NCI-H2081 (cell line): ENCODE measurements at regions not wholly inside any gene's neighbourhood (a gene's known extent, or its start where the extent isn't known, plus 50 kb on each side); places are given as distances from the start of the nearest gene placed in this dataset.
"Not testable (repeated sequence)": the region's sequence is repeated elsewhere in the genome, so short reads cannot be mapped to it uniquely, and the experiment has no call there.

ENCODE experiments used
- DNase-seq, 2 experiments: peaks; one replicate each; lab custom pipeline; 2025; lab: John Stamatoyannopoulos, UW

GRCh38 chr19:30817965-30818567 is 445.9 kb downstream of the ZNF536 start:
- no peak for DNase-seq

- DNase-seq = no peak
Measured at GRCh38 chr19:30817197-30817596, 445.0 kb downstream of the ZNF536 start.

- no peak for DNase-seq
Measured at GRCh38 chr19:30815889-30816580, 443.9 kb downstream of the ZNF536 start.

- DNase-seq = no peak
Measured at GRCh38 chr19:30812099-30812678, 440.0 kb downstream of the ZNF536 start.

GRCh38 chr19:30811397-30812098 is 439.4 kb downstream of the ZNF536 start:
- DNase-seq = no peak

GRCh38 chr19:30810726-30811125 is 438.5 kb downstream of the ZNF536 start:
- DNase-seq = no peak

- no peak for DNase-seq
Measured at GRCh38 chr19:30807278-30807677, 435.1 kb downstream of the ZNF536 start.

- DNase-seq = no peak
Measured at GRCh38 chr19:30806311-30806710, 434.1 kb downstream of the ZNF536 start.

GRCh38 chr19:30804751-30805150 is 432.6 kb downstream of the ZNF536 start:
- DNase-seq = no peak

- not testable (repeated sequence) for DNase-seq
Measured at GRCh38 chr19:30804333-30804732, 432.1 kb downstream of the ZNF536 start.

GRCh38 chr19:30802424-30803013 is 430.3 kb downstream of the ZNF536 start:
- DNase-seq = no peak

- DNase-seq = no peak
Measured at GRCh38 chr19:30799865-30800755, 427.9 kb downstream of the ZNF536 start.

GRCh38 chr19:30795727-30796126 is 423.5 kb downstream of the ZNF536 start:
- DNase-seq = no peak

GRCh38 chr19:30792561-30793505 is 420.6 kb downstream of the ZNF536 start:
- no peak for DNase-seq

GRCh38 chr19:30791088-30791487 is 418.9 kb downstream of the ZNF536 start:
- DNase-seq = no peak

- no peak for DNase-seq
Measured at GRCh38 chr19:30790056-30790680, 418.0 kb downstream of the ZNF536 start.

- no peak for DNase-seq
Measured at GRCh38 chr19:30788105-30788765, 416.1 kb downstream of the ZNF536 start.

GRCh38 chr19:30785458-30786137 is 413.4 kb downstream of the ZNF536 start:
- no peak for DNase-seq
